ENCODE measurements at regions not wholly inside any gene's neighbourhood (a gene's known extent, or its start where the extent isn't known, plus 50 kb on each side); places are given as distances from the start of the nearest gene placed in this dataset.

GRCh38 chr5:19401032-19401431, 587.0 kb downstream of the CDH18 start:
- no peak overlapping the region for H3K4me3 ChIP-seq (ENCODE audit: low read depth, low read length)
- no peak overlapping the region for H3K27ac ChIP-seq
- in situ Hi-C loops (cut with HindIII; ENCODE audit: low pct_ligation_motif_present, low sequenced_read_pairs), result no loop called here
- H3K27me3 ChIP-seq (replicated peaks), result no peaks in the 10 kb centered on the region
- TF ChIP-seq CTCF (IDR thresholded peaks at IDR 0.05; ENCODE audit: low read depth, low read length, missing control alignments), result no peak
- DNase-seq, result no peak
- H3K36me3 ChIP-seq (replicated peaks), result no peaks in the 10 kb centered on the region

GRCh38 chr5:19406576-19407365, 581.2 kb downstream of the CDH18 start:
- H3K4me3 ChIP-seq (ENCODE audit: low read depth, low read length), result no peak overlapping the region
- in situ Hi-C loops (cut with HindIII; ENCODE audit: low pct_ligation_motif_present, low sequenced_read_pairs), result no loop called here
- TF ChIP-seq CTCF (IDR thresholded peaks at IDR 0.05; ENCODE audit: low read depth, low read length, missing control alignments), result no peak
- H3K27ac ChIP-seq, result no peak overlapping the region
- DNase-seq, result no peak
- H3K36me3 ChIP-seq (replicated peaks), result no peaks in the 10 kb centered on the region
- H3K27me3 ChIP-seq (replicated peaks), result no peaks in the 10 kb centered on the region

GRCh38 chr5:19408149-19408548, 579.9 kb downstream of the CDH18 start:
- H3K36me3 ChIP-seq (replicated peaks), result no peaks in the 10 kb centered on the region
- H3K27me3 ChIP-seq (replicated peaks), result no peaks in the 10 kb centered on the region
- H3K27ac ChIP-seq, result no peak overlapping the region
- H3K4me3 ChIP-seq (ENCODE audit: low read depth, low read length), result no peak overlapping the region
- in situ Hi-C loops (cut with HindIII; ENCODE audit: low pct_ligation_motif_present, low sequenced_read_pairs), result no loop called here
- no peak for TF ChIP-seq CTCF (IDR thresholded peaks at IDR 0.05; ENCODE audit: low read depth, low read length, missing control alignments)
- no peak for DNase-seq

- no peak for DNase-seq
- no peaks in the 10 kb centered on the region for H3K27me3 ChIP-seq (replicated peaks)
- no peak overlapping the region for H3K4me3 ChIP-seq (ENCODE audit: low read depth, low read length)
- no peaks in the 10 kb centered on the region for H3K36me3 ChIP-seq (replicated peaks)
- H3K27ac ChIP-seq, result no peak overlapping the region
- in situ Hi-C loops (cut with HindIII; ENCODE audit: low pct_ligation_motif_present, low sequenced_read_pairs), result no loop called here
- no peak for TF ChIP-seq CTCF (IDR thresholded peaks at IDR 0.05; ENCODE audit: low read depth, low read length, missing control alignments)
Observed at GRCh38 chr5:19411936-19412335, 576.1 kb downstream of the CDH18 start.
